Fibroblast of pulmonary artery (primary cell): ENCODE measurements at regions not wholly inside any gene's neighbourhood (a gene's known extent, or its start where the extent isn't known, plus 50 kb on each side); places are given as distances from the start of the nearest gene placed in this dataset.

Experiments
- DNase-seq: peaks from one replicate; pipeline ENCODE4 v3.0.0-alpha.2; 2010; ENCODE audit warnings: low read depth
- H3K4me3 ChIP-seq: replicated peaks from 2 replicates; pipeline ENCODE4 v1.5.1; 2011; ENCODE audit warnings: low read depth, mild to moderate bottlenecking, control low read depth, low read length, moderate library complexity
- CTCF ChIP-seq: IDR thresholded peaks from 2 replicates; pipeline ENCODE4 v1.5.1; 2011; ENCODE audit warnings: mild to moderate bottlenecking, control low read depth, low read length, inconsistent platforms; ENCODE audit errors: missing control alignments

- no peak for DNase-seq
- no peak overlapping the region for H3K4me3 ChIP-seq
- no peak for TF ChIP-seq CTCF
Observed at GRCh38 chr4:14894392-14895292, 107.6 kb upstream of the CPEB2 start.

- H3K4me3 ChIP-seq = no peak overlapping the region
- TF ChIP-seq CTCF = no peak
- DNase-seq = no peak
Observed at GRCh38 chr4:14896656-14897175, 105.6 kb upstream of the CPEB2 start.

GRCh38 chr4:14897217-14897616 is 105.1 kb upstream of the CPEB2 start:
- no peak for DNase-seq
- no peak overlapping the region for H3K4me3 ChIP-seq
- TF ChIP-seq CTCF = no peak

- no peak for TF ChIP-seq CTCF
- DNase-seq = no peak
- no peak overlapping the region for H3K4me3 ChIP-seq
Observed at GRCh38 chr4:14898989-14899388, 103.3 kb upstream of the CPEB2 start.

GRCh38 chr4:14902342-14902741 is 99.9 kb upstream of the CPEB2 start:
- DNase-seq = no peak
- TF ChIP-seq CTCF = no peak
- H3K4me3 ChIP-seq = no peak overlapping the region

- DNase-seq = no peak
- no peak for TF ChIP-seq CTCF
- no peak overlapping the region for H3K4me3 ChIP-seq
Observed at GRCh38 chr4:14903321-14903720, 99.0 kb upstream of the CPEB2 start.
